Cardiac fibroblast (primary cell): ENCODE measurements at regions not wholly inside any gene's neighbourhood (a gene's known extent, or its start where the extent isn't known, plus 50 kb on each side); places are given as distances from the start of the nearest gene placed in this dataset.

Source experiments
- DNase-seq, 2 donors: peaks; one replicate each; pipeline versions ENCODE4 v3.0.0 to v3.0.0-alpha.2; 2010; ENCODE audit warnings: low read depth in 2 of 2
- H3K4me3 ChIP-seq, 2 donors: replicated peaks in 1 of 2; 1 replicate in 1 of 2; 2 replicates in 1 of 2; pipeline ENCODE4 v1.5.1; 2011; ENCODE audit warnings: low read depth in 2 of 2, low read length in 2 of 2, mild to moderate bottlenecking in 2 of 2, moderate library complexity in 1 of 2
- CTCF ChIP-seq: IDR thresholded peaks from one replicate; pipeline ENCODE4 v1.5.1; 2011; ENCODE audit warnings: low read depth, mild to moderate bottlenecking, low read length, inconsistent platforms

- TF ChIP-seq CTCF, result no peak
- DNase-seq, result no peak
- H3K4me3 ChIP-seq, result no peak overlapping the region
These were observed 951.0 kb downstream of the SORCS1 start for GRCh38 chr10:106213493-106213892.

DNA sequence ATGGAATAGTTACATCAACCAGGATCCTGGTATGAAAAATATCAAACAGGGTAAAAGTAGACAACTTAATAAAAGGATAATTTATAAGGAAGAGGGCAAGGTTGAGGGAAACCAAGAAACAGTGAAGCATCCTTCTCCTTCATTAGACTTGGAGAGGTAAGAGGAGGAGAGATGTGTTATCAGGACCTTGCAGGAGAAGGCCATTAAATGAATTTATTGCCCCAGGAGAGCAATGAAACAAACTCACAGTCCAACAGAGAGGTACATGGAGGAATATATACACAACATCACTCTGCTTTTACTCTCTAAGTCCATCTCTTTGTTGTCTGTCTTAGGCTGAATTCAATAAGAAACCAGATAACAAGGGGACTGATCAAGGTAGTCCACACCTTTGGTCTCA is 966.2 kb downstream of the SORCS1 start:
- no peak overlapping the region for H3K4me3 ChIP-seq
- DNase-seq, result no peak
- no peak for TF ChIP-seq CTCF

DNA sequence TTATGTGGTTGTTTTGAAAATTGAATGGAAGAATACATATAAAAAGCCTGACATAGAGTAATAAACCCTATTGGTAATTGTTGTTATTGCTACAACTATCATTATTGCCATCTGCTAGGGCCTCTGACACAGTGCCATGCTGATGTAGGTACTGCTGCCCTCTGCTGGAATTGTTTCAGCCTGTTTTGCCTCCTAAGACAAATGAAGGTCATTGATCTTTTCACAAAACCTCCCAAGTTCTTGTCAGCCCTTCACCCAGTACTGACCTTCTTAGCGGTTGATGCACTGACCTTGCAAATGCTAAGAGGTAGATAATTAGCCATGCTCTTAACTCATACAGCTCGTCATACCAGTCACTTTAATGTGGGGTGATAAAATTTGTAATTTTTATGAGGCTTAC is 975.2 kb downstream of the SORCS1 start:
- DNase-seq, result peak; percentile 43 to 66
- no peak overlapping the region for H3K4me3 ChIP-seq
- TF ChIP-seq CTCF, result peak; percentile 45

GRCh38 chr10:106185951-106186350 is 978.6 kb downstream of the SORCS1 start:
- no peak for TF ChIP-seq CTCF
- peak; percentile 39 to 56 for DNase-seq
- H3K4me3 ChIP-seq, result no peak overlapping the region

GRCh38 chr10:106183041-106183440 is 981.5 kb downstream of the SORCS1 start:
- no peak for DNase-seq
- H3K4me3 ChIP-seq, result no peak overlapping the region
- no peak for TF ChIP-seq CTCF

GRCh38 chr10:106182542-106182941 is 982.0 kb downstream of the SORCS1 start:
- DNase-seq, result no peak
- no peak overlapping the region for H3K4me3 ChIP-seq
- TF ChIP-seq CTCF, result no peak

DNA sequence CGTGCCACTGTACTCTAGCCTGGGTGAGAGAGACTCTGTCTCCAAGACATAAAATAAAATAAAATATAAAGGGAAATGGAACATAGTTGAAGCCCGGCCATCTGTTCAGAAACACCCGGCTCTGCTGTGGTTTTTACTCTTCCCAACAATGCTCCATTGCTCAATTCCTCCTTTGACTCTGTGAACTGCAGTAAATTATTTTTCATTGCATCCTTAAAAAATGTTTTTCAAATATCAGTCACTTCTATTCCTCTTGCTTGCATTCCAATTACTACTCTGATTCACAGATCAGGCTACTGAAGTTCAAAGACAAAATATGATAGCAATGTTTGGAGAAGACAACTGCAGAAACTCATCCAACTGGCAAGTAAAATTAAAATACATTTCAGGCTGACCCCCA is 983.0 kb downstream of the SORCS1 start:
- TF ChIP-seq CTCF, result no peak
- no peak overlapping the region for H3K4me3 ChIP-seq
- DNase-seq, result peak; percentile 42 to 54
